ENCODE measurements at regions not wholly inside any gene's neighbourhood (a gene's known extent, or its start where the extent isn't known, plus 50 kb on each side); places are given as distances from the start of the nearest gene placed in this dataset.

- TF ChIP-seq POLR2A (IDR thresholded peaks at IDR 0.05): no peak
- TF ChIP-seq, protein P1, sequence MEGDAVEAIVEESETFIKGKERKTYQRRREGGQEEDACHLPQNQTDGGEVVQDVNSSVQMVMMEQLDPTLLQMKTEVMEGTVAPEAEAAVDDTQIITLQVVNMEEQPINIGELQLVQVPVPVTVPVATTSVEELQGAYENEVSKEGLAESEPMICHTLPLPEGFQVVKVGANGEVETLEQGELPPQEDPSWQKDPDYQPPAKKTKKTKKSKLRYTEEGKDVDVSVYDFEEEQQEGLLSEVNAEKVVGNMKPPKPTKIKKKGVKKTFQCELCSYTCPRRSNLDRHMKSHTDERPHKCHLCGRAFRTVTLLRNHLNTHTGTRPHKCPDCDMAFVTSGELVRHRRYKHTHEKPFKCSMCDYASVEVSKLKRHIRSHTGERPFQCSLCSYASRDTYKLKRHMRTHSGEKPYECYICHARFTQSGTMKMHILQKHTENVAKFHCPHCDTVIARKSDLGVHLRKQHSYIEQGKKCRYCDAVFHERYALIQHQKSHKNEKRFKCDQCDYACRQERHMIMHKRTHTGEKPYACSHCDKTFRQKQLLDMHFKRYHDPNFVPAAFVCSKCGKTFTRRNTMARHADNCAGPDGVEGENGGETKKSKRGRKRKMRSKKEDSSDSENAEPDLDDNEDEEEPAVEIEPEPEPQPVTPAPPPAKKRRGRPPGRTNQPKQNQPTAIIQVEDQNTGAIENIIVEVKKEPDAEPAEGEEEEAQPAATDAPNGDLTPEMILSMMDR (IDR thresholded peaks at IDR 0.05 in 8 of 11, conservative IDR thresholded peaks at IDR 0.05 in 3 of 11): no peak
Measured at GRCh38 chr22:49642331-49642730, 185.3 kb downstream of the BRD1 start.

All from spleen (tissue), 7 donors.